ENCODE measurements at regions not wholly inside any gene's neighbourhood (a gene's known extent, or its start where the extent isn't known, plus 50 kb on each side); places are given as distances from the start of the nearest gene placed in this dataset.

- H3K4me3 ChIP-seq (ENCODE audit: low read depth, low read length), result no peak overlapping the region
- TF ChIP-seq, protein P1, sequence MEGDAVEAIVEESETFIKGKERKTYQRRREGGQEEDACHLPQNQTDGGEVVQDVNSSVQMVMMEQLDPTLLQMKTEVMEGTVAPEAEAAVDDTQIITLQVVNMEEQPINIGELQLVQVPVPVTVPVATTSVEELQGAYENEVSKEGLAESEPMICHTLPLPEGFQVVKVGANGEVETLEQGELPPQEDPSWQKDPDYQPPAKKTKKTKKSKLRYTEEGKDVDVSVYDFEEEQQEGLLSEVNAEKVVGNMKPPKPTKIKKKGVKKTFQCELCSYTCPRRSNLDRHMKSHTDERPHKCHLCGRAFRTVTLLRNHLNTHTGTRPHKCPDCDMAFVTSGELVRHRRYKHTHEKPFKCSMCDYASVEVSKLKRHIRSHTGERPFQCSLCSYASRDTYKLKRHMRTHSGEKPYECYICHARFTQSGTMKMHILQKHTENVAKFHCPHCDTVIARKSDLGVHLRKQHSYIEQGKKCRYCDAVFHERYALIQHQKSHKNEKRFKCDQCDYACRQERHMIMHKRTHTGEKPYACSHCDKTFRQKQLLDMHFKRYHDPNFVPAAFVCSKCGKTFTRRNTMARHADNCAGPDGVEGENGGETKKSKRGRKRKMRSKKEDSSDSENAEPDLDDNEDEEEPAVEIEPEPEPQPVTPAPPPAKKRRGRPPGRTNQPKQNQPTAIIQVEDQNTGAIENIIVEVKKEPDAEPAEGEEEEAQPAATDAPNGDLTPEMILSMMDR (IDR thresholded peaks at IDR 0.05; ENCODE audit: borderline replicate concordance, insufficient read depth, low read depth, low read length), result no peak
Observed at GRCh38 chr4:14596904-14597303, 405.4 kb upstream of the CPEB2 start.

DNA sequence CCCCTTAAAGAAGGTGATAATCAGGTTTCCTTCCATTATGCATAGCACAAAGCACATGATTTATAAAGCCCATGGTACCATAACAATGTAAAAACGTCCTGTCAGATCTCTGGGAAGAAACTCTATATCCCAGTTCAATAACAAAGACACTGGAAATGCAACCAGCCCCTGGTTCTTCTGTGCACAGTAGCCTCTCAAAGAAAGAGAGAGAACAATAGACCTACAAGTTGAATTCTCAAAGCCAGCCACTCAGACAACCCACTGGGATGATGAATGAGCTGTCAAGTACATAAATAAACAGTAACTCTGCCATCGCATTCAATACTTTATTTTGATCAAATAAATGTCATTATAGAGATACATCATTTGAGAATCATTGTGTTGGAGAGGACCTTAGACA lies 400.1 kb upstream of the CPEB2 start:
- no peak overlapping the region for H3K4me3 ChIP-seq (ENCODE audit: low read depth, low read length)
- TF ChIP-seq, protein P1 (IDR thresholded peaks at IDR 0.05; ENCODE audit: borderline replicate concordance, insufficient read depth, low read depth, low read length), result no peak

GRCh38 chr4:14607001-14607400 lies 395.3 kb upstream of the CPEB2 start:
- TF ChIP-seq, protein P1 (IDR thresholded peaks at IDR 0.05; ENCODE audit: borderline replicate concordance, insufficient read depth, low read depth, low read length), result no peak

DNA sequence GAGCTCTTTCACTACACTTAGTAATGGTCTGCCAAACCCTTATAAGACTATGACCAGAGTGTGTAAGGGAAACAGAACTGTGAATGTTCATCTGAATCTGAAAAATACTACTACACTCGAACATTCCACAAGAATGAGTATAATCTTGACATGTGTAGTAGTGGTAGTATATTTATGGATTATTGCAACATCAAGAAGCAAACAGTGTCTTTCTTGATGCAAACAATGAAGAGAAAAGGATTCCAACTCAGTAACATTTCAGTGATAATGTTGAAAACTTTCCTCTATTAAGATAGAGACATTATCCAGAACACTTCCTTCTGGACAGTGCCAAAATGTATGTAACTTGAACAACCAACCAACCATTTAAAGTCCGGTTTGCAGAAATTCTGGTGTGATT lies 394.7 kb upstream of the CPEB2 start:
- TF ChIP-seq, protein P1 (IDR thresholded peaks at IDR 0.05; ENCODE audit: borderline replicate concordance, insufficient read depth, low read depth, low read length), result no peak
- H3K4me3 ChIP-seq (ENCODE audit: low read depth, low read length), result no peak overlapping the region

More at GRCh38 chr4:14607001-14607400, 395.3 kb upstream of the CPEB2 start:
- H3K4me3 ChIP-seq (ENCODE audit: low read depth, low read length), result no peak overlapping the region

GRCh38 chr4:14608630-14609029 lies 393.7 kb upstream of the CPEB2 start:
- TF ChIP-seq, protein P1 (IDR thresholded peaks at IDR 0.05; ENCODE audit: borderline replicate concordance, insufficient read depth, low read depth, low read length), result no peak
- no peak overlapping the region for H3K4me3 ChIP-seq (ENCODE audit: low read depth, low read length)

DNA sequence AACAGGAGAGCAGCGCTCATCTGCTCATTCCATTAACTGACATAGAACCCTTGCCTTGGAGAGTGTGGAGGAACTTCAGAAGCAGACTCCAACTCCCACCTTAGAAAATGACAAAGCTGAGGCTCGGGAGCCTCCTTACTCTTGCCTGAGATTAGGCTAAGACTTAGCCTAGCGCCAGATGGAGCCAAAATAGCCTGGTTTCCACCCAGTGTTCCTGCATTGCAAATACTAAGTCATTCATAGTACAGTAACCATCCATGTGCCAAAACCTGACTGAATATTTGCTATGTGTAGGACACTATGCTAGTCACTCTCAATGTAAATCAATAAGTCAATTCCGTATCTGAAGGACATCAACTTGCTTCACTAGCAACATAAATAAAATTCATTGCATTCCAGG lies 387.4 kb upstream of the CPEB2 start:
- no peak overlapping the region for H3K4me3 ChIP-seq (ENCODE audit: low read depth, low read length)
- TF ChIP-seq, protein P1 (IDR thresholded peaks at IDR 0.05; ENCODE audit: borderline replicate concordance, insufficient read depth, low read depth, low read length), result no peak

- TF ChIP-seq, protein P1 (IDR thresholded peaks at IDR 0.05; ENCODE audit: borderline replicate concordance, insufficient read depth, low read depth, low read length), result no peak
- no peak overlapping the region for H3K4me3 ChIP-seq (ENCODE audit: low read depth, low read length)
Observed at GRCh38 chr4:14615671-14616070, 386.6 kb upstream of the CPEB2 start.

Data from GM12875 (cell line).